ENCODE measurements at regions not wholly inside any gene's neighbourhood (a gene's known extent, or its start where the extent isn't known, plus 50 kb on each side); places are given as distances from the start of the nearest gene placed in this dataset.

GRCh38 chr9:24416136-24416535 lies 129.6 kb downstream of the IZUMO3 start:
- no peak for DNase-seq
- Histone ChIP-seq H4K20me1 (ENCODE audit: insufficient read depth) (no peaks in the 10 kb centered on the region), H3K79me2 (ENCODE audit: insufficient read depth) (no peaks in the 10 kb centered on the region), H3K9ac (no peak overlapping the region), H3K9me3 (ENCODE audit: low read depth) (no peaks in the 10 kb centered on the region), H3K4me2 (ENCODE audit: unreplicated experiment) (no peak overlapping the region), H3K27ac (no peak overlapping the region), H3K36me3 (ENCODE audit: low read depth) (no peaks in the 10 kb centered on the region), H2AFZ (no peak overlapping the region), H3K4me1 (ENCODE audit: insufficient read depth) (no peaks in the 10 kb centered on the region), H3K27me3 (replicated peaks; ENCODE audit: insufficient read depth) (no peaks in the 10 kb centered on the region), H3K9me2 (ENCODE audit: insufficient read depth) (no peaks in the 10 kb centered on the region), H3K4me3 (no peak overlapping the region), H3F3A (ENCODE audit: insufficient read depth) (no peaks in the 10 kb centered on the region)
- 2 to 9% methylated on average over 1 of the region's 1 CpG for WGBS, 2 experiments (ENCODE audit: low coverage in 1 of 2, low lambda C conversion rate in 2 of 2, missing lambda C conversion rate in 2 of 2)
- in situ Hi-C loops (cut with MboI) = no loop called here
- TF ChIP-seq EZH2phosphoT487 (IDR thresholded peaks at IDR 0.05; ENCODE audit: insufficient read depth, low read depth) = no peak
- TF ChIP-seq EZH2 (IDR thresholded peaks at IDR 0.05; ENCODE audit: insufficient read depth, poor library complexity, severe bottlenecking) = no peak

- Histone ChIP-seq H3K36me3 (ENCODE audit: low read depth) (no peaks in the 10 kb centered on the region), H3K9me3 (ENCODE audit: low read depth) (no peaks in the 10 kb centered on the region), H2AFZ (no peak overlapping the region), H3K4me1 (ENCODE audit: insufficient read depth) (no peaks in the 10 kb centered on the region), H3K27ac (no peak overlapping the region), H3K79me2 (ENCODE audit: insufficient read depth) (no peaks in the 10 kb centered on the region), H3K27me3 (replicated peaks; ENCODE audit: insufficient read depth) (no peaks in the 10 kb centered on the region), H3K9ac (no peak overlapping the region), H3K4me3 (no peak overlapping the region), H3K4me2 (ENCODE audit: unreplicated experiment) (no peak overlapping the region), H3F3A (ENCODE audit: insufficient read depth) (no peaks in the 10 kb centered on the region), H3K9me2 (ENCODE audit: insufficient read depth) (no peaks in the 10 kb centered on the region), H4K20me1 (ENCODE audit: insufficient read depth) (no peaks in the 10 kb centered on the region)
- in situ Hi-C loops (cut with MboI) = no loop called here
- TF ChIP-seq EZH2 (IDR thresholded peaks at IDR 0.05; ENCODE audit: insufficient read depth, poor library complexity, severe bottlenecking) (no peak), EZH2phosphoT487 (IDR thresholded peaks at IDR 0.05; ENCODE audit: insufficient read depth, low read depth) (no peak)
- peak; percentile 0 for DNase-seq
- WGBS, 2 experiments (ENCODE audit: low coverage in 1 of 2, low lambda C conversion rate in 2 of 2, missing lambda C conversion rate in 2 of 2) = 7 to 14% methylated on average over 2 of the region's 2 CpGs
Observed at GRCh38 chr9:24413651-24414050, 132.0 kb downstream of the IZUMO3 start.

- Histone ChIP-seq H3K79me2 (ENCODE audit: insufficient read depth) (no peaks in the 10 kb centered on the region), H4K20me1 (ENCODE audit: insufficient read depth) (no peaks in the 10 kb centered on the region), H3K4me3 (no peak overlapping the region), H2AFZ (no peak overlapping the region), H3K27me3 (replicated peaks; ENCODE audit: insufficient read depth) (no peaks in the 10 kb centered on the region), H3K36me3 (ENCODE audit: low read depth) (no peaks in the 10 kb centered on the region), H3K4me2 (ENCODE audit: unreplicated experiment) (no peak overlapping the region), H3K9me3 (ENCODE audit: low read depth) (no peaks in the 10 kb centered on the region), H3K4me1 (ENCODE audit: insufficient read depth) (no peaks in the 10 kb centered on the region), H3K9ac (no peak overlapping the region), H3K9me2 (ENCODE audit: insufficient read depth) (no peaks in the 10 kb centered on the region), H3F3A (ENCODE audit: insufficient read depth) (no peaks in the 10 kb centered on the region), H3K27ac (no peak overlapping the region)
- DNase-seq = no peak
- TF ChIP-seq EZH2 (IDR thresholded peaks at IDR 0.05; ENCODE audit: insufficient read depth, poor library complexity, severe bottlenecking) = no peak
- TF ChIP-seq EZH2phosphoT487 (IDR thresholded peaks at IDR 0.05; ENCODE audit: insufficient read depth, low read depth) = no peak
- 5 to 9% methylated on average over 4 of the region's 4 CpGs for WGBS, 2 experiments (ENCODE audit: low coverage in 1 of 2, low lambda C conversion rate in 2 of 2, missing lambda C conversion rate in 2 of 2)
- in situ Hi-C loops (cut with MboI) = no loop called here
Observed at GRCh38 chr9:24398466-24398865, 147.2 kb downstream of the IZUMO3 start.

GRCh38 chr9:24391095-24391494 lies 154.6 kb downstream of the IZUMO3 start:
- Histone ChIP-seq H4K20me1 (ENCODE audit: insufficient read depth) (no peaks in the 10 kb centered on the region), H3K9ac (no peak overlapping the region), H3K36me3 (ENCODE audit: low read depth) (no peaks in the 10 kb centered on the region), H3F3A (ENCODE audit: insufficient read depth) (no peaks in the 10 kb centered on the region), H3K27me3 (replicated peaks; ENCODE audit: insufficient read depth) (no peaks in the 10 kb centered on the region), H3K4me3 (no peak overlapping the region), H3K9me2 (ENCODE audit: insufficient read depth) (no peaks in the 10 kb centered on the region), H3K27ac (no peak overlapping the region), H3K9me3 (ENCODE audit: low read depth) (no peaks in the 10 kb centered on the region), H3K4me1 (ENCODE audit: insufficient read depth) (no peaks in the 10 kb centered on the region), H3K79me2 (ENCODE audit: insufficient read depth) (no peaks in the 10 kb centered on the region), H3K4me2 (ENCODE audit: unreplicated experiment) (no peak overlapping the region), H2AFZ (no peak overlapping the region)
- DNase-seq = no peak
- 24 to 45% methylated on average over 3 to 4 of the region's 4 CpGs for WGBS, 2 experiments (ENCODE audit: low coverage in 1 of 2, low lambda C conversion rate in 2 of 2, missing lambda C conversion rate in 2 of 2)
- in situ Hi-C loops (cut with MboI) = no loop called here
- TF ChIP-seq EZH2phosphoT487 (IDR thresholded peaks at IDR 0.05; ENCODE audit: insufficient read depth, low read depth) (no peak), EZH2 (IDR thresholded peaks at IDR 0.05; ENCODE audit: insufficient read depth, poor library complexity, severe bottlenecking) (no peak)

- no peak for TF ChIP-seq EZH2 (IDR thresholded peaks at IDR 0.05; ENCODE audit: insufficient read depth, poor library complexity, severe bottlenecking)
- no peak for TF ChIP-seq EZH2phosphoT487 (IDR thresholded peaks at IDR 0.05; ENCODE audit: insufficient read depth, low read depth)
- Histone ChIP-seq H4K20me1 (ENCODE audit: insufficient read depth) (no peaks in the 10 kb centered on the region), H2AFZ (no peak overlapping the region), H3K27me3 (replicated peaks; ENCODE audit: insufficient read depth) (no peaks in the 10 kb centered on the region), H3K9me2 (ENCODE audit: insufficient read depth) (no peaks in the 10 kb centered on the region), H3K4me1 (ENCODE audit: insufficient read depth) (no peaks in the 10 kb centered on the region), H3K36me3 (ENCODE audit: low read depth) (no peaks in the 10 kb centered on the region), H3K9me3 (ENCODE audit: low read depth) (no peaks in the 10 kb centered on the region), H3K9ac (no peak overlapping the region), H3K4me2 (ENCODE audit: unreplicated experiment) (no peak overlapping the region), H3K27ac (no peak overlapping the region), H3F3A (ENCODE audit: insufficient read depth) (no peaks in the 10 kb centered on the region), H3K4me3 (no peak overlapping the region), H3K79me2 (ENCODE audit: insufficient read depth) (no peaks in the 10 kb centered on the region)
- WGBS, 2 experiments (ENCODE audit: low coverage in 1 of 2, low lambda C conversion rate in 2 of 2, missing lambda C conversion rate in 2 of 2) = 18 to 27% methylated on average over 2 of the region's 2 CpGs
- no peak for DNase-seq
- in situ Hi-C loops (cut with MboI) = no loop called here
Observed at GRCh38 chr9:24385077-24385476, 160.6 kb downstream of the IZUMO3 start.
